Mammary epithelial cell (primary cell): ENCODE measurements at regions not wholly inside any gene's neighbourhood (a gene's known extent, or its start where the extent isn't known, plus 50 kb on each side); places are given as distances from the start of the nearest gene placed in this dataset.

Source experiments
- CTCF ChIP-seq, 2 donors: IDR thresholded peaks in 1 of 2; conservative IDR thresholded peaks in 1 of 2; 2 replicates each; pipeline ENCODE4 v1.5.1; 2011 to 2012; ENCODE audit warnings: inconsistent platforms in 2 of 2, low read length in 2 of 2, mild to moderate bottlenecking in 2 of 2, control low read depth in 1 of 2, low read depth in 1 of 2; ENCODE audit not compliant: insufficient read depth in 1 of 2; ENCODE audit errors: extremely low read depth in 1 of 2
- EZH2 ChIP-seq: IDR thresholded peaks from 2 replicates; pipeline ENCODE4 v1.6.1; 2012; ENCODE audit warnings: low read length, inconsistent platforms, borderline replicate concordance

GRCh38 chr22:48711669-48712068 lies 1116.0 kb downstream of the BRD1 start:
- TF ChIP-seq CTCF (conservative IDR thresholded peaks at IDR 0.05 in 1 of 2, IDR thresholded peaks at IDR 0.05 in 1 of 2; ENCODE audit: extremely low read depth in 1 of 2, insufficient read depth in 1 of 2, low read depth in 1 of 2, low read length in 2 of 2) (no peak), EZH2 (no peak)
